NCI-H460 (cell line): ENCODE measurements at regions not wholly inside any gene's neighbourhood (a gene's known extent, or its start where the extent isn't known, plus 50 kb on each side); places are given as distances from the start of the nearest gene placed in this dataset.

Source experiments
- DNase-seq: peaks from one replicate; pipeline ENCODE4 v3.0.0-alpha.2; 2016; ENCODE audit warnings: low read depth; ENCODE audit errors: extremely low read depth
- small RNA-seq, 2 experiments: library from RNA; depleted of rRNA; stranded (forward); fragments of <200 nt; gene quantifications; one replicate each; pipeline ENCODE3, GENCODE V24; 2014

- DNase-seq, result no peak
Observed at GRCh38 chr6:163637524-163637923, 223.0 kb downstream of the QKI start.

GRCh38 chr6:163635731-163636364 lies 221.3 kb downstream of the QKI start:
- DNase-seq, result no peak

GRCh38 chr6:163635315-163635714 lies 220.8 kb downstream of the QKI start:
- DNase-seq, result no peak

GRCh38 chr6:163634211-163635171 lies 220.0 kb downstream of the QKI start:
- DNase-seq, result no peak

GRCh38 chr6:163630991-163631390 lies 216.5 kb downstream of the QKI start:
- no peak for DNase-seq

GRCh38 chr6:163630572-163630971 lies 216.1 kb downstream of the QKI start:
- DNase-seq, result no peak

- DNase-seq, result no peak
Observed at GRCh38 chr6:163630096-163630495, 215.6 kb downstream of the QKI start.

Small RNA genes lying in the stretch of these regions (small RNA-seq; reads per million reads assigned to genes)
- gene RN7SL366P, result 0 reads per million in 2 experiments
